IPS-18a (cell line): ENCODE measurements at regions not wholly inside any gene's neighbourhood (a gene's known extent, or its start where the extent isn't known, plus 50 kb on each side); places are given as distances from the start of the nearest gene placed in this dataset.
"Not testable (repeated sequence)": the region's sequence is repeated elsewhere in the genome, so short reads cannot be mapped to it uniquely, and the experiment has no call there.

Source experiments
- H3K27ac ChIP-seq: one replicate; pipeline ENCODE4 v1.5.1; 2013; ENCODE audit warnings: low read length
- H3K27me3 ChIP-seq: one replicate; pipeline ENCODE4 v1.6.1; 2013; ENCODE audit warnings: mild to moderate bottlenecking, low read length; ENCODE audit not compliant: control insufficient read depth, insufficient read depth
- H3K36me3 ChIP-seq: one replicate; pipeline ENCODE4 v1.6.1; 2013; ENCODE audit warnings: low read depth, low read length; ENCODE audit not compliant: control insufficient read depth
- H3K4me1 ChIP-seq: one replicate; pipeline ENCODE4 v1.6.1; 2013; ENCODE audit warnings: low read depth, low read length; ENCODE audit not compliant: control insufficient read depth
- H3K4me3 ChIP-seq: one replicate; pipeline ENCODE4 v1.5.1; 2013; ENCODE audit warnings: low read length
- H3K9ac ChIP-seq: one replicate; pipeline ENCODE4 v1.6.1; 2013; ENCODE audit warnings: mild to moderate bottlenecking, low read length, moderate library complexity
- H3K9me3 ChIP-seq: one replicate; pipeline ENCODE4 v1.6.1; 2013; ENCODE audit warnings: low read depth, low read length; ENCODE audit not compliant: control insufficient read depth

DNA sequence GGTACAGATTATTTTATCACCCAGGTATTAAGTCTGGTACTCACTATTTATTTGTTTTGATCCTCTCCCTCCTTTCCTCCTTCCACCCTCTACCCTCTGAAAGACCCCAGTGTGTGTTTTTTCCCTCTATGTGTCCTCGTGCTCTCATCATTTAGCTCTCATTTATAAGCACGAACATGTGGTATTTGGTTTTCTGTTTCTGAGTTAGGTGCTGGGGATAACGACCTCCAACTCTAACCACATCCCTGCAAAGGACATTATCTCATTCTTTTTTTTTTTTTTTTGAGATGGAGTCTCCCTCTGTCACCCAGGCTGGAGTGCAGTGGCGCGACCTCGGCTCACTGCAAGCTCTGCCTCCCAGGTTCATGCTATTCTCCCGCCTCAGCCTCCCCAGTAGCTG is 1056.1 kb downstream of the SLITRK5 start:
- not testable (repeated sequence) for H3K4me3 ChIP-seq, H3K4me1 ChIP-seq, H3K27ac ChIP-seq, H3K9ac ChIP-seq, H3K9me3 ChIP-seq, H3K36me3 ChIP-seq, H3K27me3 ChIP-seq

DNA sequence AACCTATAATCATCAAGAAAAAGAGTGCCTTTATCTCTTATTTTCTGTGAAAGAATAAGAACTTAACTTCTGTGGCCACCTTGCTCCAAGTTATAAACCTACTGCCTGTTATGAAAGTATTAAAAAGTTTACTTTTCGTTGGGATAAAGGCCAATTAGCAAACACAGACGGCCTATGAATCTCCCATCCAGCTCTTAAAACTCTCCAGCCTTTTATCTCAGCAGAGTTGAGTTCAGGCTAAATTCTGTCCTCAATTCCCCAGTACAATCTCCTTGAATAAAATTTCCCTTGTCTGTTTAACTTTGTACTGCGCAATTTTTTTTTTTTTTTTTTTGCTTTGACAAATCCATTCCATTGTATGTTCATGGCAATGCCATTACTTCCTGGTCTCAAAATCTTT is 1058.4 kb downstream of the SLITRK5 start:
- Histone ChIP-seq H3K36me3 (no peaks in the 10 kb centered on the region), H3K9me3 (no peaks in the 10 kb centered on the region)

DNA sequence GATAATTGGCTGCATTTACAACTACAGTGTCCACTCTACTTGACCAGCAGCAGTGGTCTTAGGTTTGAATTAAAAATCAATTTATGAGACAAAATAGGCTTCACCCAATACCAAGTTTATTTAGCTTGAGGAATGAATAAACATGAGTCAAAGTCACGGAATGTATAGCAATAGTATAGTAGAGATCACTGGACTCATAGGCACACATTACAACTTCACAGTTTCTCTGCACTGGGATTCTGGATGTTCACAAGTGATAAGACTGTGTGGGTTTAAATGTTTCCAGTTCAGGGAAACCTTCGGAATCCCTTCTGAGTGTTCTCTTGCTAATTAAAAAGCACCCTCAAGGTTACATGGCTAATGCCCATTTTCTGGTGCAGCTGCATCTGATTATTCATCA is 1064.9 kb downstream of the SLITRK5 start:
- no peak overlapping the region for H3K4me3 ChIP-seq
- H3K27me3 ChIP-seq, result no peaks in the 10 kb centered on the region
- H3K27ac ChIP-seq, result no peak overlapping the region
- H3K9me3 ChIP-seq, result no peaks in the 10 kb centered on the region
- no peaks in the 10 kb centered on the region for H3K36me3 ChIP-seq
- H3K9ac ChIP-seq, result no peak overlapping the region
- H3K4me1 ChIP-seq, result no peaks in the 10 kb centered on the region

More for the DNA sequence above, 1058.4 kb downstream of the SLITRK5 start:
- Histone ChIP-seq H3K4me1 (no peaks in the 10 kb centered on the region), H3K4me3 (no peak overlapping the region), H3K9ac (no peak overlapping the region), H3K27me3 (no peaks in the 10 kb centered on the region), H3K27ac (no peak overlapping the region)

DNA sequence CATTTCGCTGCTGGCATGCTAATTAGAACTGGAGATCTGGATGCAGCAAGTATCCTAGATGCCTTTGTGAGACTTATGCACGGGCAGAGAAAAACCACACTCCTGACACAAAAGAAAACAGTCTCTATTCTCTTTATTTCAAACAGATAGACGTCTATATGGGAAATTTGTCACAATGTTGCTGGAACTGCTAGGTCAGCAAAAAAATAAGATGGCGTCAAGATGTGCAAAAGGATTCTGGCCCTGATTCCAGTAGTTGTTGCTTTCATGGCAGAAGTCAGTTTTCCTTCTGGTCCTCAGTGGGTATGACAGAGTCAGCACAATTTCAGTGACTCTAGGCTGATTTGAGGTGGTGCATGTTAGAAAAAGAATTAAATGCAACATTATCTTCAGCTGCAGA is 1068.0 kb downstream of the SLITRK5 start:
- Histone ChIP-seq H3K27me3 (no peaks in the 10 kb centered on the region), H3K9ac (no peak overlapping the region), H3K4me3 (no peak overlapping the region)

DNA sequence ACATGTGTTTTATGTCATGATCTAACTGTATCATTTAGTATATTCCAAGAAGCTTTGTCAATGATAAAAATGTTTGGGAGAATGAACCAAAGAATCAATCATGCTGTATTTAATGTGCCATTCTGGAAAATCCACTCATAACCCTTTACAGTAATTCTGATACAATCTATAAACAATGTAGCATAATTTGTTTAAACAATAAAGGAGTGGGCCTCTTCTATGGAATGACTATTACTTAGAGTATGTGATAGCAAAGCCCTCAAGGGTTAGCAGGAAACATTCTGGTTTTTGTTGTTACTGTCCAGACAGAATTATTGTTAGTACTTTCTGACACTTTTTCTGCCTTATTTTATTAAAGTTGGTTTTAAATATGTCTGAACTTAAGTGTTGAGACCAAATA is 1073.1 kb downstream of the SLITRK5 start:
- no peaks in the 10 kb centered on the region for H3K27me3 ChIP-seq
- no peaks in the 10 kb centered on the region for H3K9me3 ChIP-seq
- H3K27ac ChIP-seq, result no peak overlapping the region
- no peaks in the 10 kb centered on the region for H3K36me3 ChIP-seq
- no peak overlapping the region for H3K4me3 ChIP-seq
- no peaks in the 10 kb centered on the region for H3K4me1 ChIP-seq
- H3K9ac ChIP-seq, result no peak overlapping the region

More for the DNA sequence above, 1068.0 kb downstream of the SLITRK5 start:
- H3K4me1 ChIP-seq, result no peaks in the 10 kb centered on the region
- H3K9me3 ChIP-seq, result no peaks in the 10 kb centered on the region
- H3K36me3 ChIP-seq, result no peaks in the 10 kb centered on the region
- H3K27ac ChIP-seq, result no peak overlapping the region

DNA sequence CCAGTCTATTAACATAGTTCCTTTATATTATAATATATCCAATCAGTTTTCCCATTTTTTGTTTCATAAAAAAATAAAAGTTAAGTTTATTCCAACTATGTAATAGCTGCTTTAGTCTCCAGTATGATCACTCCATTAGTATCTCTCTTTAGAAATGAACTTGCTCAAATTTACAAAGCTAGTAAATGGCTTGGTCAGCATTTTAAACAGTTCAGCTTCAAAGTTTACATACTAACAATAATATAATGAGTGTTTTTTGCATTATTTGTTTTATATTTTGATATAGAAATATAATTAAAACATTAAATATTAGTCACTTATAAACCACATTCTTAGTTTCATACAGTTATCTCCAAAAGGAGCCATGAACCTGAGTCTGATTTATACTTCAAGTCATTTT is 1073.8 kb downstream of the SLITRK5 start:
- H3K27ac ChIP-seq, result no peak overlapping the region
- H3K4me3 ChIP-seq, result no peak overlapping the region
- no peaks in the 10 kb centered on the region for H3K4me1 ChIP-seq
- no peaks in the 10 kb centered on the region for H3K9me3 ChIP-seq
- no peaks in the 10 kb centered on the region for H3K36me3 ChIP-seq
- no peaks in the 10 kb centered on the region for H3K27me3 ChIP-seq
- H3K9ac ChIP-seq, result no peak overlapping the region

DNA sequence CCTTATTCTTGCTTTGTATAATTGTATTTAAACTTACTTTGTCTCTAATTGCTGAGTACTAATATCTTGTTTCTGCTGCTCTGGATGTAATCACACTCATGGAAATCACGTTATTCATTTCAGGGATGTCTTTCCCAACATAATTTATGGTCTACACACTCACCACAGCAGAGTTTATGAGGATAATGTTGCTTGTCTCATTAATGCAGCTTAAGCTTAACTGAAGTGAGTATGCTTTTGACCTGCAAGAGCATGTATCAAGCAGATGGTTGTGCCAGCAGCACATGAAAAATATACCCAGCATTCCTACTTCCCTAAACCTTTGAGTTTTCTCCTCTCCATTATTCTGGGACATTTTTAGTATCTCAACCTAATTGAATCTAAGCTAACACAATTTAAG is 1080.9 kb downstream of the SLITRK5 start:
- H3K36me3 ChIP-seq, result no peaks in the 10 kb centered on the region
- no peak overlapping the region for H3K27ac ChIP-seq
- no peak overlapping the region for H3K9ac ChIP-seq
- H3K4me3 ChIP-seq, result no peak overlapping the region
- H3K4me1 ChIP-seq, result no peaks in the 10 kb centered on the region
- H3K9me3 ChIP-seq, result no peaks in the 10 kb centered on the region
- H3K27me3 ChIP-seq, result no peaks in the 10 kb centered on the region

DNA sequence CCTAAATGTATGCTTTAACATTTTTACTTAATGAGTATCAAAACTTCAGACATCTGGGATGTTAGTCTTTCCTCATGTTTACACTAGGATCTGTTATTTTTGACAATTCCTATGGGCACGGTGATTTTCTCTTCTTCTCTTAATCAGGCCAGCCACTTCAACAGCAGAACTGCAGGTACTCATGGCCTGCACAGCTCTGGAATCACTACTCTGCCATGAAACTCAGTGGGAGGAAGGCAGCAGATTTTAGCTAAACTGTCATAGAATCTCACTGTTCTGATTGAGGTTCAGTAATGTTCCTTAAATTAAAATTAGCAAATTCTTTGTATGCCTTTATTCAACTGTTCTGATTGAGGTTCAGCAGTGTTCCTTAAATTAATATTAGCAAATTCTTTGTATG is 1083.0 kb downstream of the SLITRK5 start:
- no peaks in the 10 kb centered on the region for H3K27me3 ChIP-seq
- H3K9ac ChIP-seq, result no peak overlapping the region
- H3K9me3 ChIP-seq, result no peaks in the 10 kb centered on the region
- no peaks in the 10 kb centered on the region for H3K36me3 ChIP-seq
- no peaks in the 10 kb centered on the region for H3K4me1 ChIP-seq
- H3K27ac ChIP-seq, result no peak overlapping the region
- H3K4me3 ChIP-seq, result no peak overlapping the region

DNA sequence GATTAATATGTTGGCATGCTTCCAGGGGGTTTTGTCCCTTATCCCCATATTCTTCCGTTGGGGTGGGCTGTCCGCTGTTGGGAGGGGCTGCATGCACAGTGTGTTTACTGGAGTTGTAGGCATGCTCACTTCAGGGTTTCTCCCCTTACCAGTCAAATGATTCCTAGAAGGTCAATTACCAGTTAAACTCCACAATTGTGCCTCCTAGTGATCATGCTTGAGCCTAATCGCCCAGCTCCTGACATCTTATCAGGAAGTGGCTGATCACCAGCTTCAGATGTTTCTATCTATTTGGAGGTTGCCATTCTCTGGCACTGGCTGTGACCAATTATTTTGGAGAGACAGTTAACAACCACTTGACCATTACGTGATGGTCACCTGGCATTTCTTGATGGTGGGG is 1090.0 kb downstream of the SLITRK5 start:
- H3K9me3 ChIP-seq, result no peaks in the 10 kb centered on the region
- H3K9ac ChIP-seq, result no peak overlapping the region
- no peak overlapping the region for H3K27ac ChIP-seq
- no peaks in the 10 kb centered on the region for H3K36me3 ChIP-seq
- no peak overlapping the region for H3K4me3 ChIP-seq
- H3K4me1 ChIP-seq, result peaks cover 9% of the 10 kb centered on the region
- peaks cover 4% of the 10 kb centered on the region for H3K27me3 ChIP-seq

DNA sequence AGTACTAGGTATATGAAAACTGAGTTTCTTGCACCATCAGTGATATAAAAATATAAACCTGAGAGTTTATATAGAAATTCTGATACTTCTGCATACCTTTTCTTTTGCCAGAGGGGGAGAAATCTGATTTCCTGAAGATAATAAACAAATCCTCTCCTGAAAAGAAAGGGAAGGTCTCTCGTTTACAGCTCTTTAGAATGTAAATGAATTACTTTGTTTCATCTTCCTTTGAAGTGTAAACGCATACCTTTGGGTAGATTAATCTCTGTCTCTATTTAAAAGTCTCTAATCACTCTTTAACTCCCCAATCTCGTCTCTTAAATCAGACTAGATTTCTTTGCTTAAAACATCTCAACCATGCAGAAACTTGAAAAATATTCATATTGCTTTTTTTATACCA is 1092.9 kb downstream of the SLITRK5 start:
- no peak overlapping the region for H3K9ac ChIP-seq
- no peaks in the 10 kb centered on the region for H3K36me3 ChIP-seq
- H3K4me1 ChIP-seq, result peaks cover 9% of the 10 kb centered on the region
- no peaks in the 10 kb centered on the region for H3K9me3 ChIP-seq
- no peak overlapping the region for H3K27ac ChIP-seq
- H3K27me3 ChIP-seq, result peaks cover 4% of the 10 kb centered on the region
- peak overlapping the region; percentile 42 for H3K4me3 ChIP-seq

DNA sequence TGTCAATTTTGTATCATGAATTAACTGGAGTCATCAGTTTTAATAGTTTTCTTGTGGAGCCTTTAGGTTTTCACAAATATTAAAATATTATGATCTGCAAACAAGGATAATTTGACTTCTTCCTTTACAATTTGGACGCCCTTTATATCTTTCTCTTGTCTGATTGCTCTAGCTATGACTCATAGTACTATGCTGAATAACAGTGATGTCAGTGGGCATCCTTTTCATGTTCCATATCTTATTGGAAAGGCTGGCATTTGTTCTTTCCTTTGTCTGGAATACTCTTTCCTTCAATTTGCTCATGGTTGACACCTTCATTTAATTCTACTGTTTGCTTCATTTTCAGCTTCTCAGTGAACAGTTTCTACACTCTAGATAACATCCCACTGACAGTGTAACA is 1129.3 kb downstream of the SLITRK5 start:
- Histone ChIP-seq H3K4me1 (no peaks in the 10 kb centered on the region), H3K9me3 (no peaks in the 10 kb centered on the region), H3K27me3 (no peaks in the 10 kb centered on the region), H3K27ac (no peak overlapping the region), H3K36me3 (no peaks in the 10 kb centered on the region), H3K4me3 (no peak overlapping the region), H3K9ac (no peak overlapping the region)

DNA sequence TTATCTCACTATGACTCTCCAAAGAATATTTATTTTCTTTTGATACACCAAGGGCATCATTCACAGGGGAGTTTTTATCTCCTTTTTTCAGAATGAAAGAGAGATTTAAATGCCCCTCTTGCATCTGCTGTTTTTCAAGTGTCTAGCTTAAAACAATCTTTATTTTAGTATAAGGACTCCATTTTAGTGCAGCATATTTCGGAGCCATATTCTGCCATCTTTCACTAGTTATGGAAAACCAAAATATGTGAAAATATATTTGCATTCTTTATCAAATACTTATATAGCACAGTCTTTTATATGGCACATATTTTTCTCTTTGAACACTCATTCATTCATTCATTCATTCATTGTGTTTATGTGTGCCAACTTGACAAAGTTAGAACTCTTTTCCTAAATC is 1130.2 kb downstream of the SLITRK5 start:
- Histone ChIP-seq H3K9ac (no peak overlapping the region), H3K27me3 (no peaks in the 10 kb centered on the region), H3K4me1 (no peaks in the 10 kb centered on the region), H3K36me3 (no peaks in the 10 kb centered on the region), H3K4me3 (no peak overlapping the region), H3K9me3 (no peaks in the 10 kb centered on the region), H3K27ac (no peak overlapping the region)
